ENCODE measurements at regions not wholly inside any gene's neighbourhood (a gene's known extent, or its start where the extent isn't known, plus 50 kb on each side); places are given as distances from the start of the nearest gene placed in this dataset.

DNA sequence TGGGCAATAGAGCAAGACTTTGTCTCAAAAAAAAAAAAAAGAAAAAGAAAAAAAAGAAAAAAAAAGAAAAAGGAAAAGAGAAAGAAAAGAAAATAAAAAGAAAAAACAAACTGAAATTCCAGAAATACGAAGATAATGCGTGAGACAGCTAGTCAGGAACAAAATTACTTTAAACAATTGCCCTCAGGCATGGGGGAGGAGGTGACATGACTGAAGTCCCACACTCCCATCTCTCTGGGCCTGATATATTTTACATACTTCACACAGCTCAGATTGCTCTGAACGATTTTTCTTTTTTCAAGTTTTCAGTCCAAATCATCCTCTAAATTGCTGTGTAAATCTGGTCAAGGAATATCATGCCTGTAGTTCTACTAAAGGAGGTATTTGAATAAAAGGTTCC lies 409.5 kb upstream of the DEPDC1 start:
- Mint-ChIP-seq H3K27me3 (ENCODE audit: insufficient read depth) (no peaks in the 10 kb centered on the region), H3K4me3 (no peak overlapping the region), H3K4me1 (no peaks in the 10 kb centered on the region), H3K27ac (no peak overlapping the region), H3K36me3 (ENCODE audit: low read depth) (peaks cover 3% of the 10 kb centered on the region), H3K9me3 (peaks cover 16% of the 10 kb centered on the region)
- H3K27me3 ChIP-seq (ENCODE audit: control insufficient read depth, insufficient read depth, low read length, poor library complexity, severe bottlenecking) = no peaks in the 10 kb centered on the region
- H3K9me3 ChIP-seq (ENCODE audit: control insufficient read depth, low read length) = peaks cover 12% of the 10 kb centered on the region
- WGBS, 2 experiments (ENCODE audit: insufficient coverage in 1 of 2, insufficient read length in 1 of 2) = 89% methylated on average over 3 of the region's 3 CpGs; no CpG with 5 or more reads in 1 of the 2 experiments
- H3K4me1 ChIP-seq (ENCODE audit: control insufficient read depth, insufficient read depth, low read length) = no peaks in the 10 kb centered on the region
- no peak overlapping the region for H3K4me3 ChIP-seq (ENCODE audit: low read length)
- TF ChIP-seq, protein P1, sequence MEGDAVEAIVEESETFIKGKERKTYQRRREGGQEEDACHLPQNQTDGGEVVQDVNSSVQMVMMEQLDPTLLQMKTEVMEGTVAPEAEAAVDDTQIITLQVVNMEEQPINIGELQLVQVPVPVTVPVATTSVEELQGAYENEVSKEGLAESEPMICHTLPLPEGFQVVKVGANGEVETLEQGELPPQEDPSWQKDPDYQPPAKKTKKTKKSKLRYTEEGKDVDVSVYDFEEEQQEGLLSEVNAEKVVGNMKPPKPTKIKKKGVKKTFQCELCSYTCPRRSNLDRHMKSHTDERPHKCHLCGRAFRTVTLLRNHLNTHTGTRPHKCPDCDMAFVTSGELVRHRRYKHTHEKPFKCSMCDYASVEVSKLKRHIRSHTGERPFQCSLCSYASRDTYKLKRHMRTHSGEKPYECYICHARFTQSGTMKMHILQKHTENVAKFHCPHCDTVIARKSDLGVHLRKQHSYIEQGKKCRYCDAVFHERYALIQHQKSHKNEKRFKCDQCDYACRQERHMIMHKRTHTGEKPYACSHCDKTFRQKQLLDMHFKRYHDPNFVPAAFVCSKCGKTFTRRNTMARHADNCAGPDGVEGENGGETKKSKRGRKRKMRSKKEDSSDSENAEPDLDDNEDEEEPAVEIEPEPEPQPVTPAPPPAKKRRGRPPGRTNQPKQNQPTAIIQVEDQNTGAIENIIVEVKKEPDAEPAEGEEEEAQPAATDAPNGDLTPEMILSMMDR (conservative IDR thresholded peaks at IDR 0.05) = no peak
- no peaks in the 10 kb centered on the region for H3K36me3 ChIP-seq (ENCODE audit: control insufficient read depth, insufficient read depth, low read length)
- DNase-seq = no peak
- H3K27ac ChIP-seq (ENCODE audit: low read depth, low read length) = no peak overlapping the region
- no peak overlapping the region for H3K9ac ChIP-seq (ENCODE audit: extremely low read depth, low read length, poor library complexity, severe bottlenecking)

DNA sequence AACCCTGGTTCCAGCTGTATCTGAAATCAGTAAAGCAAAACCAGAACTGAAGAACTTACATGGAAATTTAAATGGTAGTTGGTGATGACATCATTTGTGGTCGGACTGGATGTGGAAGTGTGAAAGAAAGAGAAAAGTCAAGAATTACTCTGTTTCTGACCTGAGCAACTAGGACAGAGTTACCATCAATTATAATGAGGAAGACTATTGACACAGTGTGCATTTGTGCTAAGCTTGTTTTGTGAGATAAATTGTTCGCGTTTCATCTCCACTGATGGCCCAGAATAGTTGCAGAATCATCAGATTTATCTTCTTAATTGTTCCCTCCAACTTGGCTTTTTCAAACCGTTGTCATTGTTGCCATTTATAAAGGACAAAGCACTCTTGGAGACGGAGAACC lies 410.6 kb upstream of the DEPDC1 start:
- H3K4me1 ChIP-seq (ENCODE audit: control insufficient read depth, insufficient read depth, low read length) = no peaks in the 10 kb centered on the region
- no peak overlapping the region for H3K9ac ChIP-seq (ENCODE audit: extremely low read depth, low read length, poor library complexity, severe bottlenecking)
- H3K36me3 ChIP-seq (ENCODE audit: control insufficient read depth, insufficient read depth, low read length) = no peaks in the 10 kb centered on the region
- no peaks in the 10 kb centered on the region for H3K4me1 Mint-ChIP-seq
- no peaks in the 10 kb centered on the region for H3K27me3 ChIP-seq (ENCODE audit: control insufficient read depth, insufficient read depth, low read length, poor library complexity, severe bottlenecking)
- H3K9me3 Mint-ChIP-seq = peaks cover 16% of the 10 kb centered on the region
- WGBS, 2 experiments (ENCODE audit: insufficient coverage in 1 of 2, insufficient read length in 1 of 2) = 96 to 98% methylated on average over 4 to 5 of the region's 5 CpGs
- no peak overlapping the region for H3K4me3 Mint-ChIP-seq
- no peak for DNase-seq
- peaks cover 3% of the 10 kb centered on the region for H3K36me3 Mint-ChIP-seq (ENCODE audit: low read depth)
- no peak overlapping the region for H3K4me3 ChIP-seq (ENCODE audit: low read length)
- H3K27me3 Mint-ChIP-seq (ENCODE audit: insufficient read depth) = no peaks in the 10 kb centered on the region
- peaks cover 12% of the 10 kb centered on the region for H3K9me3 ChIP-seq (ENCODE audit: control insufficient read depth, low read length)
- no peak overlapping the region for H3K27ac ChIP-seq (ENCODE audit: low read depth, low read length)
- H3K27ac Mint-ChIP-seq = no peak overlapping the region
- TF ChIP-seq, protein P1 (conservative IDR thresholded peaks at IDR 0.05) = no peak

DNA sequence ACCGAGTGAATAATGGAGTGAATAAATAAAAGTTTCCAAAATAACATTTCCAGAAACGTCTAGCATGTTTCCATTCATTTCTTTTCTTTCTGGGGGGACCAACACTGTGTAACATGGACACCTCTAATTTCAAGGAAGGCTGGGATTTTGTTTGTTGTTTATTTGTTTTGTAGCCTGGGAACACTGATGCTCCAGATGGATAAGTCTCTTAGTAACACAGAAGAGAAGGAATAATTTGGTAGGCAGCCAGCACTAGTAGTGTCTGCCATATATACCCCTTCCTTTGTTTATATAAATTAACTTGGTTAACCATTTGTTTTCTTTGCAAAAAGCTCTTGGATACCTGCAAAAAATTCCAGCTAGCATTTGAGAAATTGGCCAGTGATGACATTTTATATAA lies 411.4 kb upstream of the DEPDC1 start:
- H3K9me3 Mint-ChIP-seq = peaks cover 16% of the 10 kb centered on the region
- Histone ChIP-seq H3K9ac (ENCODE audit: extremely low read depth, low read length, poor library complexity, severe bottlenecking) (no peak overlapping the region), H3K27ac (ENCODE audit: low read depth, low read length) (no peak overlapping the region), H3K4me1 (ENCODE audit: control insufficient read depth, insufficient read depth, low read length) (no peaks in the 10 kb centered on the region), H3K36me3 (ENCODE audit: control insufficient read depth, insufficient read depth, low read length) (no peaks in the 10 kb centered on the region), H3K4me3 (ENCODE audit: low read length) (no peak overlapping the region), H3K27me3 (ENCODE audit: control insufficient read depth, insufficient read depth, low read length, poor library complexity, severe bottlenecking) (no peaks in the 10 kb centered on the region), H3K9me3 (ENCODE audit: control insufficient read depth, low read length) (peaks cover 12% of the 10 kb centered on the region)
- H3K27me3 Mint-ChIP-seq (ENCODE audit: insufficient read depth) = no peaks in the 10 kb centered on the region
- no peaks in the 10 kb centered on the region for H3K4me1 Mint-ChIP-seq
- TF ChIP-seq, protein P1 (conservative IDR thresholded peaks at IDR 0.05) = no peak
- WGBS, 2 experiments (ENCODE audit: insufficient coverage in 1 of 2, insufficient read length in 1 of 2) = 92% methylated on average over 2 of the region's 2 CpGs; no CpG with 5 or more reads in 1 of the 2 experiments
- H3K27ac Mint-ChIP-seq = no peak overlapping the region
- peaks cover 3% of the 10 kb centered on the region for H3K36me3 Mint-ChIP-seq (ENCODE audit: low read depth)
- DNase-seq = no peak
- H3K4me3 Mint-ChIP-seq = no peak overlapping the region

Measured in endodermal cell (in vitro differentiated cells).